GM12892 (cell line): ENCODE measurements at regions not wholly inside any gene's neighbourhood (a gene's known extent, or its start where the extent isn't known, plus 50 kb on each side); places are given as distances from the start of the nearest gene placed in this dataset.

Experiments
- POLR2A ChIP-seq: IDR thresholded peaks from 2 replicates; pipeline ENCODE4 v1.6.1; 2011; ENCODE audit warnings: low read depth, low read length, control low read depth
- POLR2AphosphoS5 ChIP-seq: IDR thresholded peaks from 2 replicates; pipeline ENCODE4 v1.6.1; 2011; ENCODE audit warnings: low read depth, low read length, control low read depth
- TAF1 ChIP-seq: IDR thresholded peaks from 2 replicates; pipeline ENCODE4 v1.6.1; 2011; ENCODE audit warnings: low read depth, mild to moderate bottlenecking, control low read depth, low read length, borderline replicate concordance

- TF ChIP-seq POLR2A = no peak
- TF ChIP-seq POLR2AphosphoS5 = no peak
- TF ChIP-seq TAF1 = no peak
These were observed 1064.8 kb downstream of the SUCLG1 start for GRCh38 chr2:83394134-83394904.
